ENCODE measurements at regions not wholly inside any gene's neighbourhood (a gene's known extent, or its start where the extent isn't known, plus 50 kb on each side); places are given as distances from the start of the nearest gene placed in this dataset.

- POLR2A ChIA-PET = no interaction called here
- TF ChIP-seq CTCF (IDR thresholded peaks at IDR 0.05; ENCODE audit: control extremely low read depth, extremely low read depth, low read depth, missing control alignments) = no peak
- CTCF ChIA-PET = no interaction called here
- DNase-seq (ENCODE audit: extremely low spot score) = no peak
These were observed 771.1 kb upstream of the ID2 start for GRCh38 chr2:7910752-7911151.

- DNase-seq (ENCODE audit: extremely low spot score) = no peak
- TF ChIP-seq CTCF (IDR thresholded peaks at IDR 0.05; ENCODE audit: control extremely low read depth, extremely low read depth, low read depth, missing control alignments) = no peak
- CTCF ChIA-PET = interaction anchor here (1.4 kb wide), 1 partner anchor 13 kb away, joined by 3 read pairs; no protein-coding TSS in a partner anchor
- POLR2A ChIA-PET = no interaction called here
These were observed 770.7 kb upstream of the ID2 start for GRCh38 chr2:7911196-7911595.

- no peak for DNase-seq (ENCODE audit: extremely low spot score)
- TF ChIP-seq CTCF (IDR thresholded peaks at IDR 0.05; ENCODE audit: control extremely low read depth, extremely low read depth, low read depth, missing control alignments) = no peak
- POLR2A ChIA-PET = no interaction called here
- CTCF ChIA-PET = no interaction called here
These were observed 767.9 kb upstream of the ID2 start for GRCh38 chr2:7913974-7914373.

- TF ChIP-seq CTCF (IDR thresholded peaks at IDR 0.05; ENCODE audit: control extremely low read depth, extremely low read depth, low read depth, missing control alignments) = no peak
- ChIA-PET POLR2A (no interaction called here), CTCF (interaction anchor here (1.3 kb wide), 1 partner anchor 28 kb away, joined by 3 read pairs; no protein-coding TSS in a partner anchor)
- DNase-seq (ENCODE audit: extremely low spot score) = no peak
These were observed 766.4 kb upstream of the ID2 start for GRCh38 chr2:7915302-7916091.

GRCh38 chr2:7916670-7917069, 765.2 kb upstream of the ID2 start:
- no peak for TF ChIP-seq CTCF (IDR thresholded peaks at IDR 0.05; ENCODE audit: control extremely low read depth, extremely low read depth, low read depth, missing control alignments)
- DNase-seq (ENCODE audit: extremely low spot score) = no peak
- ChIA-PET CTCF (interaction anchor here (1.3 kb wide), 1 partner anchor 27 kb away, joined by 3 read pairs; no protein-coding TSS in a partner anchor), POLR2A (no interaction called here)

- POLR2A ChIA-PET = no interaction called here
These were observed 762.3 kb upstream of the ID2 start for GRCh38 chr2:7919510-7919909.

More at GRCh38 chr2:7919510-7919909, 762.3 kb upstream of the ID2 start:
- CTCF ChIA-PET = no interaction called here
- DNase-seq (ENCODE audit: extremely low spot score) = no peak
- no peak for TF ChIP-seq CTCF (IDR thresholded peaks at IDR 0.05; ENCODE audit: control extremely low read depth, extremely low read depth, low read depth, missing control alignments)
